ENCODE measurements at regions not wholly inside any gene's neighbourhood (a gene's known extent, or its start where the extent isn't known, plus 50 kb on each side); places are given as distances from the start of the nearest gene placed in this dataset.

GRCh38 chr4:107449611-107450369, 270.2 kb downstream of the PAPSS1 start:
- TF ChIP-seq, protein P1, sequence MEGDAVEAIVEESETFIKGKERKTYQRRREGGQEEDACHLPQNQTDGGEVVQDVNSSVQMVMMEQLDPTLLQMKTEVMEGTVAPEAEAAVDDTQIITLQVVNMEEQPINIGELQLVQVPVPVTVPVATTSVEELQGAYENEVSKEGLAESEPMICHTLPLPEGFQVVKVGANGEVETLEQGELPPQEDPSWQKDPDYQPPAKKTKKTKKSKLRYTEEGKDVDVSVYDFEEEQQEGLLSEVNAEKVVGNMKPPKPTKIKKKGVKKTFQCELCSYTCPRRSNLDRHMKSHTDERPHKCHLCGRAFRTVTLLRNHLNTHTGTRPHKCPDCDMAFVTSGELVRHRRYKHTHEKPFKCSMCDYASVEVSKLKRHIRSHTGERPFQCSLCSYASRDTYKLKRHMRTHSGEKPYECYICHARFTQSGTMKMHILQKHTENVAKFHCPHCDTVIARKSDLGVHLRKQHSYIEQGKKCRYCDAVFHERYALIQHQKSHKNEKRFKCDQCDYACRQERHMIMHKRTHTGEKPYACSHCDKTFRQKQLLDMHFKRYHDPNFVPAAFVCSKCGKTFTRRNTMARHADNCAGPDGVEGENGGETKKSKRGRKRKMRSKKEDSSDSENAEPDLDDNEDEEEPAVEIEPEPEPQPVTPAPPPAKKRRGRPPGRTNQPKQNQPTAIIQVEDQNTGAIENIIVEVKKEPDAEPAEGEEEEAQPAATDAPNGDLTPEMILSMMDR (IDR thresholded peaks at IDR 0.05; ENCODE audit: poor library complexity, severe bottlenecking) = no peak
- TF ChIP-seq MXI1 (conservative IDR thresholded peaks at IDR 0.05; ENCODE audit: poor library complexity, severe bottlenecking) = no peak
- no peak for TF ChIP-seq EZH2 (IDR thresholded peaks at IDR 0.05; ENCODE audit: borderline replicate concordance, insufficient read depth, low read length, poor library complexity, severe bottlenecking)
- TF ChIP-seq POLR2AphosphoS5 (IDR thresholded peaks at IDR 0.05) = no peak
- TF ChIP-seq EP300 (conservative IDR thresholded peaks at IDR 0.05; ENCODE audit: poor library complexity, severe bottlenecking) = no peak
- TF ChIP-seq RAD21 (conservative IDR thresholded peaks at IDR 0.05) = no peak
- TF ChIP-seq REST (IDR thresholded peaks at IDR 0.05; ENCODE audit: borderline replicate concordance) = no peak
- TF ChIP-seq TAF1 (IDR thresholded peaks at IDR 0.05; ENCODE audit: low read depth) = no peak
- no peak for TF ChIP-seq SMC3 (conservative IDR thresholded peaks at IDR 0.05; ENCODE audit: poor library complexity)

All from neural cell (in vitro differentiated cells).